Myocyte (in vitro differentiated cells): ENCODE measurements at regions not wholly inside any gene's neighbourhood (a gene's known extent, or its start where the extent isn't known, plus 50 kb on each side); places are given as distances from the start of the nearest gene placed in this dataset.

Experiments
- DNase-seq: peaks from one replicate; pipeline ENCODE4 v3.0.0-alpha.2; 2012; ENCODE audit warnings: low read depth

GRCh38 chr18:75131381-75132000, 77.4 kb downstream of the PTGR3 start:
- DNase-seq, result no peak

DNA sequence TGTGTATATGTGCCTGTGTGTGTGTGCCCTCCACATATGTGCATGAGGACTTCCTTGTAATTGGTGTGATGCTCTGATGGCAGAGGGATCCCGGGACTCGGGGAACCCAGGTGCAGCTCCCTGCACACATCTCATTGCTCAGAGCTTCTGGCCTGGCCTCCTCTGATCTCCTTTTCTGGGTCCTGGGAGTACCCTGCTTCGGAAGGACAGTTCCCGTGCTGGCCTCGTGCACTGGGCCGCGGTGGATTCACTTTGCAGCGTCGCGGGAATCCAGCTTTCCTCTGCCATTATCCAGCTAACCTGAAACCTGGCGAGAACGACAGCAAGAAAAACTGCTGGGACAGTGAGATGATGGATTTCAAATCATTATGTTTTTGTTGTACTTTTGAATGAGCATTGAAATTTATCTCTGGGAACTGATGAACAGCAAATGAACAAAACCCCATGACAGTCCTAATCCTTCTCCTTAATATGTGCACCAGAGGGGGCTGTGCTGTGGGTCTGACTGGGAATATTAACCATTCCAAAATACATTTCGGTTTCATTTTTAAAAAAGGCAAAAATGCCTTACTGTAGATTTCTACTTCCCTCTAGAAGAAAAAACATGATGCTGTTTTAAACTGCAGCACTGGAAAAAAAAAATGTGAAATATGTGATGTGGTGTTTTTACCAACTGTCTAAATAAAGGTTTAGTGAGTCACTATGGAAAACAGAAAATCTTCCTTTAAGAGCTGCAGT, 78.2 kb downstream of the PTGR3 start:
- peak; percentile 25 for DNase-seq

GRCh38 chr18:75129717-75130477, 79.0 kb downstream of the PTGR3 start:
- DNase-seq, result no peak

DNA sequence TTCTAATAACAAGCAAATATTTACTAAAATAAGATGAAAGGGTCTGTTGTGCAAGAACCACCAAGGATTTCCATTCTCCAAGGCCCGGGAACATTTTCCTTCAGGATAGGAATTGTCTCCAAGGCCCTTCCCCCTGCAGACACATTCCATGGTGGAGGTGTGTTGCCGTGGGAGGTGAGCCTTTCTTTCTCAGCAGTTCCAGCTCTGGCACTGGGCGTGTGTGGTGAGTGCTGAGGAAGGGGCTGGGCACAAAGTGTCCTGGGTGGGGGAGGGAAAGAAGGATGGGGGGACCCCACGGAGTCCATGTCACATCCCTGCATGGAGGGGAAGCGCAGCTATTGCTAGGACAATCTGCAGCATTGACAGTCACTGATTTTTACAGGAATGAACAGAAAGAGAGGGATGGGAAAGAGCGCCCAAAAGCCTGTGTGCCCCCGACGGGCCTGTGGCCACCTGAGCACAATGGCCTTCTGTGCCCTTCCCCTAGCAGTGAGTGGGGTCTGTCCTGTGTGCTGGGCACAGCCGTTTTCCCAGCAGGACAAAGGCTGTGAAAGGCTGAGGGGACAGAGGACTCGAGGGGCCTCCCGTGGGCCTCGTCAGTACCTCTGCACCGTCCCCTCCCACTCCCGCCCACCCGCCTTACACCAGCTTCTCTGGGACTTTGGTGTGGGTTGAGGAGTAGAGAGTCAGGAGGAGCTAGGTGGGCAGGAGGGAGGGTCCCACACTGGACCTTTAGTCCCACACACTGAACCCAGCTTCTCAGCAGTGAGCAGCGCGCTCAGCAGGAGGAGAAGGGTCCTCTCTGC, 79.8 kb downstream of the PTGR3 start:
- DNase-seq, result no peak

GRCh38 chr18:75128051-75128605, 80.8 kb downstream of the PTGR3 start:
- DNase-seq, result no peak

DNA sequence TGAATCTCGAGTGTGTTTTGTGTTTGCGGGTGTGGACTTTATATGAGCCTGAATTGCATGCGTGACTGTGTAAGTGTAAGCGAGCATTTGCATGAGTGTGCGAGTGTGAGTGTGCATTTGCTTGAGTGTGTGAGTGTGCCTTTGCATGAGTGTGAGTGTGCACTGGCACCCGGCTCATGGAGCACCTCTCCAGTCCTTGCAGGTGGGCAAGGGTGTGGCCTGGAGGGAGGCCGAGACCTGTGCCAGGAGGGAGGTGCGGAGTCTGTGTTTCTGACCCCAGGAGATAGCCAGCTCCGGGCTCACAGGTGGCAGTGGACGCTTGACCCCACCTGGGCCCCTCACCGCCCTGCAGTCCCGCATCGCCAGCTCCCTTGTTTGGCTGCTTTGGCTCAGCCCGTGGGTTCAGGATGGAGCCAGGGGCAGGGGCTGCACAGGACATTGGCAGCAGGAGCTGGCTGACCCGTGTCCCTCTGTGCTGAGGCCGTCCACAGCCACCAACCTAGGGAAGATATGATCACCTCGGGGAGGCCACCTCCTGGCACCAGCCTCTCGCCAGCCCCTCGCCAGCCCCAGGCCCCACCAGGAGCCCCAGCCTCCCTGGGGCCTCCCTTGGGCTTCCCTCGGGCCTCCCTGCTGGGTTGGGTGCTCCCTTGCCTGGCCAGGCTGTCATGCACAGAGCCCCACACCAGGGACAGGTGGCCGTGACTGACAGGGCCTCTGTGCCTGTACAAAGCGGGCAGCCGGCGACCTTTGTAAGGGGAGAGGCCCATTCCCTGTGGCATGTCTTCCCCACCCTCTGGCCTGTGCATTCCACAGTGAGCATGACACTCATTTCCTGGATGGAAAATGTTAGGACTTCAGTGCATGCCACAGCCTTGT, 81.6 kb downstream of the PTGR3 start:
- peak; percentile 95 for DNase-seq

DNA sequence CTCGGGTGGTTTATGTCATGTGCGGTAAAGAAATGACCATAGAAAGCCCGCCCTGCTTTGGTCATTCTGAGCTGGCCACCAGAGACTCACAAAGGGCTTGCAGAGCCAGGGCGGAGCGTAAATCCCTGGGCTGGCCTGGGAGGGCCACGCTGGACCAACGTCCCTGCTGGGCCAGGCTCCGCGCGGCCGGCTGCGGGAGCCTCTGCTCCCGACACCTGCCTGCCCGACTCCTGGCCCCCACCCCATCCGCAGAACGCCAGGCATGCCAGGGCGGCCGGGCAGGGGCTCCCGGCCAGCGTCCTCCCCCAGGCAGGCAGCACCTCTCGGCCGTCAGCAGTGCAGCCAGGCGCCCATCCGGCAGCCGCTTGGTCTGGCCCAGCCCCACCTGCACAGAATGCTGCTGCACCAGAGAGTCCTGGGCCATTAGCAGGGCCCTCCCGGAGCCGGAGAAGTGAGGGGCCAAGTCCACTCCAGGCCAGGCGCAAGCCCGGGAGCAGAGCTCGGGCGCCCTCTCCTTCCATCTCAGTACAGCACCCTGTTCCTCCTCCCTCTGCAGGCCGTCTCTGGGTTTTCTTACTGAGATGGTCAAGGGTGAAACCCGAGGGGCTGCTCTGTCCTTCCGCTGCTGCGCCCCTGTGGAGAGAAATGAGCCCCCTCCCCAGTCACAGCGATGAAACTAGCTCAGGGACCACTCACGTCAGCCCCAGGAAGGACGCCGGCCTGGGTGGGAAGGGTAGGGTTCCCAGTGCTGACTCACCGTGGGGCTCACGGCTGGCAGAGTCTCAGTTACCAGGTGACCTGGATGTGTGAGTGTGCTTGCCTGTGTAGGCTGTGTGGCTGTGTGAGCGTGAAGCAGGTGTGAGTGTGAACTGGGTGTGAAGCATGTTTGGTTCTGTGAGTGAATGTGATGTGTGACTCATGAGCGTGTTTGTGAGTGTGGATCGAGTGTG, 83.3 kb downstream of the PTGR3 start:
- DNase-seq, result no peak

DNA sequence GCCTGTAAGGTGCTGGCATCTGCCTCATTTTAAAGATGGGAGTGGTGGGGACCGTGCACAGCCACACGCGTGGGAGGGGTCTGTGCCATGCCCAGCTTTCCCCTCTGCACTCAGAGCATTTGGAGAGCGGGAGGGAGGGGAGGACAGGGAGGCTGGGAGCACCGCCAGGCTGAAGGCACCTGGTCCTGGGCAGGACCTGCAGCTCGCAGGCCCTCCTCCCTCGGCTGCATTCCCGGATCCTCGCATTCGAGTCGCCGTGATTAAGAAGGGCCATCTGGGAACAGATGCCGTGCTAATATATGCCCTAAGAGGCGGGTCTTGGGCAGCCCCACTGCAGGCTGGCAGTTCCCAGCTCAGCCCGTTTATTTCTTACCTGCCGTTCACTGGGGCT, 84.0 kb downstream of the PTGR3 start:
- no peak for DNase-seq

DNA sequence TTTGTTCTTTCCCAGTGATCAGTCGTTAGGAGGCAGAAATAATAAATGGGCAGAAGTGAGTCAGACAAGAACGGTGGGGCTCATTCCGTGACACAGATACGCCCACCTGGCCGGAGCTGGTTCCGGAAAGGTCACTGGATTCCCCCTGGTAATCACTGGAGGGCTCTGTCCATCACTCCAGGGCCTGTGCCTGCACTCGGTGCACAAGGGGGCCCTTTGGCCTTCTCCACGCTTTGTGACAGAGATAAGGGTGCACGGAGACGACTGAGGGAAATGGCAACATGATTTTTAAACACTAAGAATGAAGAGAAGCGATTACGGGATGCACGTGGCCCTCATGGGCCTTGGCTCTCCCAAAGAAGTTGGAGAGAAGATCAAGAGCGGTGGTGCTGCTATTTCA, 84.4 kb downstream of the PTGR3 start:
- DNase-seq, result no peak

GRCh38 chr18:75123113-75123512, 85.8 kb downstream of the PTGR3 start:
- no peak for DNase-seq

- no peak for DNase-seq
These were observed 86.5 kb downstream of the PTGR3 start for GRCh38 chr18:75122334-75122958.

GRCh38 chr18:75121266-75121665, 87.7 kb downstream of the PTGR3 start:
- no peak for DNase-seq

GRCh38 chr18:75120521-75120920, 88.4 kb downstream of the PTGR3 start:
- no peak for DNase-seq

GRCh38 chr18:75116809-75117208, 92.1 kb downstream of the PTGR3 start:
- DNase-seq, result no peak

GRCh38 chr18:75116165-75116564, 92.8 kb downstream of the PTGR3 start:
- no peak for DNase-seq

- no peak for DNase-seq
These were observed 93.4 kb downstream of the PTGR3 start for GRCh38 chr18:75115514-75115913.
